HCT116 (cell line): ENCODE measurements at regions not wholly inside any gene's neighbourhood (a gene's known extent, or its start where the extent isn't known, plus 50 kb on each side); places are given as distances from the start of the nearest gene placed in this dataset.

Source experiments
- ATAC-seq: fragments of 200-7000 bp; cut with Tn5 transposase; 2 replicates; pipeline ENCODE4 v1.9.1; 2020; ENCODE audit warnings: mild to moderate bottlenecking, moderate library complexity
- BruUV-seq: library from RNA; stranded (reverse); fragments of 400-500 nt; replicated peaks from 2 replicates; lab custom pipeline; 2021; lab: Mats Ljungman, UMichigan
- CTCF ChIA-PET: fragments of 300-600 bp; sonication (Branson Sonifier 250); formaldehyde crosslinking; loops from one replicate; lab custom pipeline; 2021; ENCODE audit warnings: antibody characterized with exemption; lab: Charles Lee
- POLR2A ChIA-PET: fragments of 300-600, 350-600 bp; sonication (Branson Sonifier 250); formaldehyde crosslinking; loops from one replicate; lab custom pipeline; 2021; ENCODE audit warnings: antibody characterized with exemption; lab: Charles Lee
- RAD21 ChIA-PET, 2 experiments: fragments of 300-600 bp; sonication (Branson Sonifier 250); formaldehyde crosslinking; loops; one replicate each; lab custom pipeline; 2023; ENCODE audit warnings: low total read pairs in 2 of 2; ENCODE audit not compliant: uncharacterized antibody in 2 of 2, unreplicated experiment in 2 of 2, low non-redundant PET in 1 of 2; lab: Charles Lee
- DNase-seq: peaks from one replicate; pipeline ENCODE4 v3.0.0-alpha.2; 2010; ENCODE audit warnings: low read depth, low spot score
- H2AFZ ChIP-seq: fragments of 200-600 bp; shearing (Covaris generic), sonication (generic); 2 replicates; pipeline ENCODE4 v1.6.1; 2017; ENCODE audit warnings: low read depth, mixed run types, mixed read lengths, antibody characterized with exemption, low read length; ENCODE audit not compliant: poor library complexity, severe bottlenecking
- H3K27ac ChIP-seq: 2 replicates; pipeline ENCODE4 v1.5.1; 2012; ENCODE audit warnings: low read depth, low read length
- H3K27me3 ChIP-seq: fragments of 200-600 bp; sonication (generic); 2 replicates; pipeline ENCODE4 v1.6.1; 2016; ENCODE audit warnings: mixed run types, low read length, mixed read lengths; ENCODE audit not compliant: insufficient read depth
- H3K36me3 ChIP-seq, 2 experiments: fragments of 200-500 bp in 1 of 2; fragments of 200-600 bp in 1 of 2; sonication (Bioruptor generic) in 1 of 2; sonication (generic) in 1 of 2; 2 replicates each; pipeline versions ENCODE4 v1.5.1 to v1.6.1; 2014 to 2016; ENCODE audit warnings: low read length in 2 of 2, inconsistent platforms in 1 of 2, mixed read lengths in 1 of 2, mixed run types in 1 of 2; ENCODE audit not compliant: insufficient read depth in 2 of 2, control insufficient read depth in 1 of 2
- H3K4me1 ChIP-seq, 2 experiments: fragments of 200-600 bp in 1 of 2; sonication (generic) in 1 of 2; 2 replicates each; pipeline versions ENCODE4 v1.5.1 to v1.6.1; 2012 to 2017; ENCODE audit warnings: low read length in 2 of 2, inconsistent platforms in 1 of 2, mild to moderate bottlenecking in 1 of 2, mixed read lengths in 1 of 2, mixed run types in 1 of 2, moderate library complexity in 1 of 2; ENCODE audit not compliant: insufficient read depth in 2 of 2, control insufficient read depth in 1 of 2
- H3K4me2 ChIP-seq: fragments of 200-600 bp; sonication (generic); 2 replicates; pipeline ENCODE4 v1.6.1; 2017; ENCODE audit warnings: mixed run types, low read length, mixed read lengths
- H3K4me3 ChIP-seq, 2 experiments: fragments of 200-600 bp in 1 of 2; sonication (generic) in 1 of 2; replicated peaks in 1 of 2; 2 replicates each; pipeline ENCODE4 v1.5.1; 2011 to 2016; ENCODE audit warnings: low read length in 2 of 2, control low read depth in 1 of 2, low read depth in 1 of 2, mild to moderate bottlenecking in 1 of 2, mixed read lengths in 1 of 2, mixed run types in 1 of 2
- H3K79me2 ChIP-seq: fragments of 200-600 bp; sonication (generic); 2 replicates; pipeline ENCODE4 v1.6.1; 2017; ENCODE audit warnings: mild to moderate bottlenecking, mixed run types, low read length, moderate library complexity, mixed read lengths; ENCODE audit not compliant: insufficient read depth
- H3K9ac ChIP-seq: fragments of 200-600 bp; sonication (generic); 2 replicates; pipeline ENCODE4 v1.6.1; 2016; ENCODE audit warnings: low read length, mixed read lengths
- H3K9me2 ChIP-seq: fragments of 200-600 bp; sonication (generic), shearing (Covaris generic); 2 replicates; pipeline ENCODE4 v1.6.1; 2017; ENCODE audit warnings: mixed run types, mild to moderate bottlenecking, moderate library complexity; ENCODE audit not compliant: insufficient read depth
- H3K9me3 ChIP-seq, 2 experiments: fragments of 200-500 bp in 1 of 2; fragments of 200-600 bp in 1 of 2; sonication (Bioruptor generic) in 1 of 2; sonication (generic) in 1 of 2; 2 replicates each; pipeline ENCODE4 v1.6.1; 2014 to 2017; ENCODE audit warnings: low read length in 2 of 2, mixed read lengths in 2 of 2, inconsistent platforms in 1 of 2, low read depth in 1 of 2, mild to moderate bottlenecking in 1 of 2, mixed run types in 1 of 2, moderate library complexity in 1 of 2; ENCODE audit not compliant: control insufficient read depth in 1 of 2, insufficient read depth in 1 of 2
- H4K20me1 ChIP-seq: fragments of 200-600 bp; sonication (generic), shearing (Covaris generic); 2 replicates; pipeline ENCODE4 v1.6.1; 2017; ENCODE audit warnings: mixed run types, mild to moderate bottlenecking, moderate library complexity; ENCODE audit not compliant: insufficient read depth
- CBX3 ChIP-seq: IDR thresholded peaks from 2 replicates; pipeline ENCODE4 v1.6.1; 2012; ENCODE audit warnings: low read depth
- CEBPB ChIP-seq: IDR thresholded peaks from 2 replicates; pipeline ENCODE4 v1.6.1; 2012; ENCODE audit warnings: low read depth
- EGR1 ChIP-seq: IDR thresholded peaks from 2 replicates; pipeline ENCODE4 v1.6.1; 2012; ENCODE audit warnings: low read depth
- EZH2 ChIP-seq: fragments of 200-600 bp; sonication (generic); IDR thresholded peaks from 2 replicates; pipeline ENCODE4 v1.6.1; 2017; ENCODE audit warnings: antibody characterized with exemption, mixed run types
- FOSL1 ChIP-seq: IDR thresholded peaks from 2 replicates; pipeline ENCODE4 v1.6.1; 2012; ENCODE audit warnings: low read depth
- JUND ChIP-seq: IDR thresholded peaks from 2 replicates; pipeline ENCODE4 v1.6.1; 2012
- MAX ChIP-seq: IDR thresholded peaks from 2 replicates; pipeline ENCODE4 v1.6.1; 2012
- POLR2A ChIP-seq: IDR thresholded peaks from 2 replicates; pipeline ENCODE4 v1.7.0; 2011; ENCODE audit warnings: borderline replicate concordance; ENCODE audit not compliant: insufficient read depth, insufficient read length; ENCODE audit errors: extremely low read depth
- POLR2AphosphoS5 ChIP-seq: IDR thresholded peaks from 2 replicates; pipeline ENCODE4 v1.6.1; 2011; ENCODE audit warnings: mild to moderate bottlenecking, low read depth, low read length, moderate library complexity
- RAD21 ChIP-seq: IDR thresholded peaks from 2 replicates; pipeline ENCODE4 v1.6.1; 2012; ENCODE audit warnings: low read depth, mild to moderate bottlenecking
- REST ChIP-seq: IDR thresholded peaks from 2 replicates; pipeline ENCODE4 v1.6.1; 2012; ENCODE audit warnings: low read depth
- SIN3A ChIP-seq: IDR thresholded peaks from 2 replicates; pipeline ENCODE4 v1.6.1; 2012; ENCODE audit warnings: low read depth
- SRF ChIP-seq: IDR thresholded peaks from 2 replicates; pipeline ENCODE4 v1.6.1; 2012; ENCODE audit warnings: low read depth
- YY1 ChIP-seq: IDR thresholded peaks from 2 replicates; pipeline ENCODE4 v1.6.1; 2011; ENCODE audit warnings: low read length, low read depth, moderate library complexity, mild to moderate bottlenecking; ENCODE audit not compliant: insufficient replicate concordance; ENCODE audit errors: extremely low read depth
- ZNF274 ChIP-seq: fragments of 200-500 bp; sonication (Bioruptor generic); IDR thresholded peaks from 2 replicates; pipeline ENCODE4 v1.6.1; 2014; ENCODE audit warnings: mild to moderate bottlenecking, low read depth, low read length, inconsistent platforms
- intact Hi-C: fragments of 100-400 bp; cut with micrococcal nuclease; formaldehyde crosslinking; loops from 2 replicates; pipeline ENCODE4 v1.10.0; 2022

- Histone ChIP-seq H3K27ac (no peak overlapping the region), H3K9me2 (no peaks in the 10 kb centered on the region), H3K4me2 (no peak overlapping the region), H3K79me2 (no peaks in the 10 kb centered on the region), H3K27me3 (no peaks in the 10 kb centered on the region), H3K9ac (no peak overlapping the region), H3K4me1 (no peaks in the 10 kb centered on the region), H3K9me3 (no peaks in the 10 kb centered on the region), H2AFZ (no peak overlapping the region), H3K4me3 (no peak overlapping the region), H4K20me1 (no peaks in the 10 kb centered on the region), H3K36me3 (no peaks in the 10 kb centered on the region)
- ChIA-PET RAD21 (no interaction called here), CTCF (no interaction called here), POLR2A (no interaction called here)
- TF ChIP-seq EGR1 (no peak), ZNF274 (no peak), CEBPB (no peak), POLR2A (no peak), FOSL1 (no peak), POLR2AphosphoS5 (no peak), REST (no peak), CBX3 (no peak), MAX (no peak), JUND (no peak), RAD21 (no peak), SRF (no peak), SIN3A (no peak), EZH2 (no peak), YY1 (no peak)
- DNase-seq, result no peak
- ATAC-seq, result no peak
- no TSS peak for BruUV-seq
- intact Hi-C loops, result no loop called here
Observed at GRCh38 chr5:87944553-87945285, 323.9 kb downstream of the TMEM161B start.
